K562 (cell line): ENCODE measurements at regions not wholly inside any gene's neighbourhood (a gene's known extent, or its start where the extent isn't known, plus 50 kb on each side); places are given as distances from the start of the nearest gene placed in this dataset.

Experiments
- CBFA2T2 ChIP-seq: fragments of 450-650 bp; conservative IDR thresholded peaks from 2 replicates; pipeline ENCODE4 v1.6.1; 2017; ENCODE audit warnings: mild to moderate bottlenecking
- CXXC5 ChIP-seq: fragments of 250-450 bp; sonication (Bioruptor Pico); IDR thresholded peaks from 2 replicates; pipeline ENCODE4 v1.8.0; 2022; ENCODE audit warnings: inconsistent platforms, mild to moderate bottlenecking, moderate library complexity
- DPF2 ChIP-seq: fragments of 450-650 bp; IDR thresholded peaks from 2 replicates; pipeline ENCODE4 v1.6.1; 2016
- FUS ChIP-seq: fragments of 200-400 bp; formaldehyde crosslinking; optimal IDR thresholded peaks from 2 replicates; pipeline ENCODE3; 2017; ENCODE audit warnings: low read depth, low read length
- GTF2E2 ChIP-seq: fragments of 200-800 bp; sonication (Bioruptor generic); IDR thresholded peaks from 2 replicates; pipeline ENCODE4 v1.6.1; 2016; ENCODE audit warnings: missing genetic modification characterization, missing compliant biosample characterization
- HSF4 ChIP-seq: fragments of 250-450 bp; sonication (Bioruptor Pico); IDR thresholded peaks from 2 replicates; pipeline ENCODE4 v2.1.2; 2022; ENCODE audit warnings: mild to moderate bottlenecking, moderate library complexity, borderline replicate concordance
- ILF3 ChIP-seq: fragments of 450-650 bp; IDR thresholded peaks from 2 replicates; pipeline ENCODE4 v1.6.1; 2018; ENCODE audit warnings: antibody characterized with exemption, mild to moderate bottlenecking, moderate library complexity, borderline replicate concordance
- ILK ChIP-seq: fragments of 450-650 bp; IDR thresholded peaks from 2 replicates; pipeline ENCODE4 v1.6.1; 2016; ENCODE audit warnings: missing genetic modification characterization, low read depth, mild to moderate bottlenecking, missing compliant biosample characterization, moderate library complexity, borderline replicate concordance
- NR1H2 ChIP-seq: sonication (generic); formaldehyde crosslinking; IDR thresholded peaks from 2 replicates; pipeline ENCODE4 v1.4.0; 2020; ENCODE audit warnings: mild to moderate bottlenecking, missing genetic modification reagents
- OTX1 ChIP-seq: fragments of 450-650 bp; formaldehyde crosslinking; IDR thresholded peaks from 2 replicates; pipeline ENCODE4 v1.4.0; 2022; ENCODE audit warnings: mild to moderate bottlenecking
- POLR2AphosphoS2 ChIP-seq: IDR thresholded peaks from 2 replicates; pipeline ENCODE4 v1.6.1; 2012; ENCODE audit warnings: low read length, improper control_type of control experiment
- RAD21 ChIP-seq, 2 experiments: fragments of 250-450 bp in 1 of 2; fragments of 450-650 bp in 1 of 2; sonication (Bioruptor Pico) in 1 of 2; formaldehyde crosslinking in 1 of 2; IDR thresholded peaks in 1 of 2; conservative IDR thresholded peaks in 1 of 2; 2 replicates each; pipeline versions ENCODE4 v1.4.0 to v1.8.0; 2020 to 2022; ENCODE audit warnings: mild to moderate bottlenecking in 2 of 2, moderate library complexity in 1 of 2
- SPI1 ChIP-seq: IDR thresholded peaks from 2 replicates; pipeline ENCODE4 v1.6.1; 2011; ENCODE audit warnings: low read depth, low read length, control low read depth, borderline replicate concordance
- THRAP3 ChIP-seq: fragments of 450-650 bp; IDR thresholded peaks from 2 replicates; pipeline ENCODE4 v1.6.1; 2016; ENCODE audit warnings: mild to moderate bottlenecking, inconsistent platforms, borderline replicate concordance
- VEZF1 ChIP-seq: fragments of 200-800 bp; sonication (Bioruptor generic); IDR thresholded peaks from 2 replicates; pipeline ENCODE4 v1.6.1; 2017; ENCODE audit warnings: missing genetic modification characterization, missing compliant biosample characterization
- YY1 ChIP-seq, 3 experiments: IDR thresholded peaks; 2 replicates each; pipeline ENCODE4 v1.6.1; 2011; ENCODE audit warnings: low read length in 2 of 3, mild to moderate bottlenecking in 2 of 3, moderate library complexity in 2 of 3, borderline replicate concordance in 1 of 3, control low read depth in 1 of 3, low read depth in 1 of 3; ENCODE audit not compliant: insufficient read depth in 3 of 3, insufficient replicate concordance in 2 of 3, control insufficient read depth in 1 of 3, insufficient read length in 1 of 3; ENCODE audit errors: extremely low read depth in 1 of 3
- ZNF217 ChIP-seq: sonication (generic); formaldehyde crosslinking; IDR thresholded peaks from 2 replicates; pipeline ENCODE4 v1.8.0; 2022; ENCODE audit warnings: mild to moderate bottlenecking, missing genetic modification reagents
- ZNF253 ChIP-seq: fragments of 250-450 bp; sonication (Bioruptor Pico); conservative IDR thresholded peaks from 2 replicates; pipeline ENCODE4 v1.6.1; 2021; ENCODE audit warnings: mild to moderate bottlenecking
- ZNF324 ChIP-seq: fragments of 250-450 bp; sonication (Bioruptor Pico); IDR thresholded peaks from 2 replicates; pipeline ENCODE4 v1.4.0; 2020; ENCODE audit warnings: mild to moderate bottlenecking
- ZNF445 ChIP-seq: fragments of 250-450 bp; sonication (Bioruptor Pico); IDR thresholded peaks from 2 replicates; pipeline ENCODE4 v1.4.0; 2020; ENCODE audit warnings: low read depth, mild to moderate bottlenecking, moderate library complexity
- ZNF583 ChIP-seq: fragments of 250-450 bp; sonication (Bioruptor Pico); IDR thresholded peaks from 2 replicates; pipeline ENCODE4 v1.4.0; 2020
- ZNF589 ChIP-seq: fragments of 200-800 bp; sonication (Bioruptor generic); IDR thresholded peaks from 2 replicates; pipeline ENCODE4 v1.6.1; 2016; ENCODE audit warnings: low read depth, missing genetic modification characterization, missing compliant biosample characterization
- ZNF764 ChIP-seq: fragments of 250-450 bp; sonication (Bioruptor Pico); IDR thresholded peaks from 2 replicates; pipeline ENCODE4 v1.4.0; 2020; ENCODE audit warnings: low read depth, mild to moderate bottlenecking, moderate library complexity
- ZNF785 ChIP-seq: fragments of 250-450 bp; sonication (Bioruptor Pico); IDR thresholded peaks from 2 replicates; pipeline ENCODE4 v1.4.0; 2020; ENCODE audit warnings: mild to moderate bottlenecking
- ZSCAN32 ChIP-seq: fragments of 450-650 bp; formaldehyde crosslinking; IDR thresholded peaks from 2 replicates; pipeline ENCODE4 v1.4.0; 2020; ENCODE audit warnings: mild to moderate bottlenecking, moderate library complexity
- TF ChIP-seq, protein P1 (sequence below): conservative IDR thresholded peaks from 2 replicates; pipeline ENCODE4 v1.6.1; 2011; ENCODE audit warnings: low read depth, mild to moderate bottlenecking, low read length; ENCODE audit not compliant: control insufficient read depth

- TF ChIP-seq GTF2E2 (tag) (peak; percentile 34; the same call in 1 of the 2 replicates), CBFA2T2 (0 out of 2 replicates have a peak, but pooled peaks have one; percentile 26), FUS (no peak), ZNF764 (no peak), ZNF217 (CRISPR knock-in tag) (no peak), THRAP3 (no peak), SPI1 (no peak), DPF2 (peak; percentile 81), ZNF253 (CRISPR knock-in tag) (no peak), ZNF445 (peak; percentile 67; the same call in 1 of the 2 replicates), ZNF589 (CRISPR knock-in tag) (peak; percentile 94), RAD21 (CRISPR knock-in tag; conservative IDR thresholded peaks at IDR 0.05 in 1 of 2, IDR thresholded peaks at IDR 0.05 in 1 of 2) (peak in 1 of 2 experiments; percentile 50; a peak in 3 of 4 replicates), ZNF785 (CRISPR knock-in tag) (no peak), YY1 (IDR thresholded peaks at IDR 0.05; ENCODE audit: borderline replicate concordance in 1 of 3, control insufficient read depth in 1 of 3, extremely low read depth in 1 of 3, insufficient read depth in 3 of 3, insufficient read length in 1 of 3, insufficient replicate concordance in 2 of 3, low read depth in 1 of 3, low read length in 2 of 3) (no peak), ZSCAN32 (CRISPR knock-in tag) (peak; percentile 74; the same call in 1 of the 2 replicates), ILF3 (no peak), CXXC5 (CRISPR knock-in tag) (peak; percentile 68; the same call in 1 of the 2 replicates), ZNF324 (CRISPR knock-in tag) (no peak), ILK (tag) (peak; percentile 6; the same call in 1 of the 2 replicates), OTX1 (CRISPR knock-in tag) (0 out of 2 replicates have a peak, but pooled peaks have one; percentile 30), POLR2AphosphoS2 (no peak), VEZF1 (CRISPR knock-in tag) (peak; percentile 10; the same call in 1 of the 2 replicates), NR1H2 (CRISPR knock-in tag) (no peak), HSF4 (CRISPR knock-in tag) (0 out of 2 replicates have a peak, but pooled peaks have one; percentile 6), ZNF583 (CRISPR knock-in tag) (peak; percentile 54; the same call in 1 of the 2 replicates)
- TF ChIP-seq, protein P1, sequence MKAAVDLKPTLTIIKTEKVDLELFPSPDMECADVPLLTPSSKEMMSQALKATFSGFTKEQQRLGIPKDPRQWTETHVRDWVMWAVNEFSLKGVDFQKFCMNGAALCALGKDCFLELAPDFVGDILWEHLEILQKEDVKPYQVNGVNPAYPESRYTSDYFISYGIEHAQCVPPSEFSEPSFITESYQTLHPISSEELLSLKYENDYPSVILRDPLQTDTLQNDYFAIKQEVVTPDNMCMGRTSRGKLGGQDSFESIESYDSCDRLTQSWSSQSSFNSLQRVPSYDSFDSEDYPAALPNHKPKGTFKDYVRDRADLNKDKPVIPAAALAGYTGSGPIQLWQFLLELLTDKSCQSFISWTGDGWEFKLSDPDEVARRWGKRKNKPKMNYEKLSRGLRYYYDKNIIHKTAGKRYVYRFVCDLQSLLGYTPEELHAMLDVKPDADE: no peak
Observed at GRCh38 chr16:79863128-79864031, 262.8 kb upstream of the MAF start (continued).
